ENCODE measurements at regions not wholly inside any gene's neighbourhood (a gene's known extent, or its start where the extent isn't known, plus 50 kb on each side); places are given as distances from the start of the nearest gene placed in this dataset.

DNA sequence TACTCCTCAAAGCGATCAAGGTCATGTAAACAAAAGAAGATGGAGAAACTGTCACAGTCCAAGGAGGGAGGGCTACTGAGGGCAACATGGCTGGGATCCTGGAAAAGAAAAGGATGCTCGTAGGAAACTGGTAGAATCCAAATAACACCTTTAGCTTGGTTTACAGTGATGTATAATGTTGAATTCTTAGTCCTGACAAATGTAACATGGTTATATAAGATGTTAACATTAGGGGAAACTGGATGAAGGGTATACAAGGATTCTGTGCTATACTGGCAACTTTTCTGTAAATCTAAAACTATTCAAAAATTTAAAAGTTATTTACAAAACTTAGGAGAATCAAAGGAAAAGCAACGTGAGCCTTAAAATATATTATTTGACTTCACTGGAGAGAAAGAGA lies 257.0 kb downstream of the TTC32 start:
- Mint-ChIP-seq H3K4me1 (peaks cover 11% of the 10 kb centered on the region), H3K9me3 (peaks cover 12% of the 10 kb centered on the region), H3K27ac (no peak overlapping the region), H3K36me3 (ENCODE audit: low read depth) (peaks cover 12% of the 10 kb centered on the region), H3K4me3 (no peak overlapping the region), H3K27me3 (ENCODE audit: low read depth, poor library complexity) (peaks cover 6% of the 10 kb centered on the region)
- no peak for DNase-seq
- TF ChIP-seq, protein P1, sequence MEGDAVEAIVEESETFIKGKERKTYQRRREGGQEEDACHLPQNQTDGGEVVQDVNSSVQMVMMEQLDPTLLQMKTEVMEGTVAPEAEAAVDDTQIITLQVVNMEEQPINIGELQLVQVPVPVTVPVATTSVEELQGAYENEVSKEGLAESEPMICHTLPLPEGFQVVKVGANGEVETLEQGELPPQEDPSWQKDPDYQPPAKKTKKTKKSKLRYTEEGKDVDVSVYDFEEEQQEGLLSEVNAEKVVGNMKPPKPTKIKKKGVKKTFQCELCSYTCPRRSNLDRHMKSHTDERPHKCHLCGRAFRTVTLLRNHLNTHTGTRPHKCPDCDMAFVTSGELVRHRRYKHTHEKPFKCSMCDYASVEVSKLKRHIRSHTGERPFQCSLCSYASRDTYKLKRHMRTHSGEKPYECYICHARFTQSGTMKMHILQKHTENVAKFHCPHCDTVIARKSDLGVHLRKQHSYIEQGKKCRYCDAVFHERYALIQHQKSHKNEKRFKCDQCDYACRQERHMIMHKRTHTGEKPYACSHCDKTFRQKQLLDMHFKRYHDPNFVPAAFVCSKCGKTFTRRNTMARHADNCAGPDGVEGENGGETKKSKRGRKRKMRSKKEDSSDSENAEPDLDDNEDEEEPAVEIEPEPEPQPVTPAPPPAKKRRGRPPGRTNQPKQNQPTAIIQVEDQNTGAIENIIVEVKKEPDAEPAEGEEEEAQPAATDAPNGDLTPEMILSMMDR (IDR thresholded peaks at IDR 0.05): no peak

DNA sequence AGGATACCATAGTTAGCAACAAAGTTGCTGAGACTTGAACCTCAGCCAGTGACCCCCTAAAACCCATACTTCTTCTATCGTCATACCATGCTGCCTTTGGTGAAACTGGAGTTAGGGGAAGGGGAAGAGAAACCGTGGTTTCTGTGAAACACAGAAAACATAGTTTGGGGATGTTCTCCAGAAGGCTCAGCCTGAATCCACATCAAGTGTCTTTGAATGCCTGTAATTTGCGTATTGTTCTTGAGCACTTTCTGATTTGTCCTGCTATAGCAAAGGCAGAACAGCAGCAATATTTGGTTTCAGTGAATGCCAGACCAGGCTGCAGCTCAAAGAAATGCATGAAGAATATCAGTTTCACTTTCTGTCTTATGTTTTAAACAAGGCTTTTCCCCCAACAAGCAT lies 258.7 kb downstream of the TTC32 start:
- peaks cover 10% of the 10 kb centered on the region for H3K4me1 Mint-ChIP-seq
- no peak for DNase-seq
- H3K9me3 Mint-ChIP-seq: peaks cover 12% of the 10 kb centered on the region
- H3K36me3 Mint-ChIP-seq (ENCODE audit: low read depth): peaks cover 12% of the 10 kb centered on the region
- H3K4me3 Mint-ChIP-seq: no peak overlapping the region
- TF ChIP-seq, protein P1 (IDR thresholded peaks at IDR 0.05): no peak
- no peak overlapping the region for H3K27ac Mint-ChIP-seq
- H3K27me3 Mint-ChIP-seq (ENCODE audit: low read depth, poor library complexity): peaks cover 6% of the 10 kb centered on the region

DNA sequence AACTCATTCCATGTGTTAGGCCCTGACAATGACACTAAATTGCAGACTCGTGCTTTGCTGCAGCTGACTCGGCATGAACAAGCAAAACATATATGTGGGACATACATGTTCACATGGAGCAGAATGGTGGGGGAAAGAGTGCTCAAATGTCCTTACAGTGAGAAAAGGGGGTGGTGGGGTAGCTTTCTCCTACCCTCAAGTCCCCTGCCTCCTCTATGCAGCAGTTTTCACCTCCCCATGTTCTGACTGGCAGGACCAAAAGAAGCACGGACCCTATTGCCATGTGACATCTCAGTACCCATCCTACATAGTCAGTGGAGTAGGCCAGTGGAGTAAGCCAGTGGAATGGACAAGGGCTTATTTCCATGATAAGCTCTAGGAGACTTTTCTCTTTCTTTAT lies 259.3 kb downstream of the TTC32 start:
- H3K4me1 Mint-ChIP-seq: peaks cover 10% of the 10 kb centered on the region
- TF ChIP-seq, protein P1 (IDR thresholded peaks at IDR 0.05): no peak
- peaks cover 12% of the 10 kb centered on the region for H3K36me3 Mint-ChIP-seq (ENCODE audit: low read depth)
- H3K27me3 Mint-ChIP-seq (ENCODE audit: low read depth, poor library complexity): peaks cover 6% of the 10 kb centered on the region
- peaks cover 12% of the 10 kb centered on the region for H3K9me3 Mint-ChIP-seq
- H3K4me3 Mint-ChIP-seq: no peak overlapping the region
- no peak overlapping the region for H3K27ac Mint-ChIP-seq
- no peak for DNase-seq

DNA sequence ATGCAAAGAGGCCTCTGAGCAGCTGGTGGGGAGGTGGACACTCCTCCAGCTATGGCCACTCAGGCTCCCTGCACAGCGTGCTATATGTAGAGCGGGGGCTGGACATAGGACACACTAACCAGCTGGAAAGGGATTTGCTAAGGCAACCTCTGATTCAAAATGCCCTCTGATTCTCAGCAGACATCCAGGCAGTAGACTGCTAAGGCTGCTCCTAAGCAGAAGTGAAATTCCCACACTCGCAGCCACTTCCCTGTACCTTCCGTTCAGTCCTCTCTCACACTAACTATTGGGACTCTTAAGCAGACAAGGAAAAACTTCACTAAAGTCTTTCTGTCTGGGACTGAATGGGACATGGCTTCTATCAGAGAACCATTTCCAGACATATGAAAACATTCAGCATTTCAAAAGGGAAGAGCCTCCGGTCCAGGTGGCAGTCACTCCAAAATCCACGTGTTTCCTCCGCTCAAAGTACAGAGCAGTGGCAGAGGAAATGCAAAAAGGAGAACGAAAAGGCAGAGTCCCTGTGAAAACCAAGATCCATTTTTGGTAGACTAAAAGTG lies 265.8 kb downstream of the TTC32 start:
- no peak overlapping the region for H3K4me3 Mint-ChIP-seq
- peaks cover 7% of the 10 kb centered on the region for H3K4me1 Mint-ChIP-seq
- H3K36me3 Mint-ChIP-seq (ENCODE audit: low read depth): no peaks in the 10 kb centered on the region
- H3K27ac Mint-ChIP-seq: no peak overlapping the region
- no peaks in the 10 kb centered on the region for H3K9me3 Mint-ChIP-seq
- no peak for DNase-seq
- TF ChIP-seq, protein P1 (IDR thresholded peaks at IDR 0.05): no peak
- H3K27me3 Mint-ChIP-seq (ENCODE audit: low read depth, poor library complexity): no peaks in the 10 kb centered on the region

DNA sequence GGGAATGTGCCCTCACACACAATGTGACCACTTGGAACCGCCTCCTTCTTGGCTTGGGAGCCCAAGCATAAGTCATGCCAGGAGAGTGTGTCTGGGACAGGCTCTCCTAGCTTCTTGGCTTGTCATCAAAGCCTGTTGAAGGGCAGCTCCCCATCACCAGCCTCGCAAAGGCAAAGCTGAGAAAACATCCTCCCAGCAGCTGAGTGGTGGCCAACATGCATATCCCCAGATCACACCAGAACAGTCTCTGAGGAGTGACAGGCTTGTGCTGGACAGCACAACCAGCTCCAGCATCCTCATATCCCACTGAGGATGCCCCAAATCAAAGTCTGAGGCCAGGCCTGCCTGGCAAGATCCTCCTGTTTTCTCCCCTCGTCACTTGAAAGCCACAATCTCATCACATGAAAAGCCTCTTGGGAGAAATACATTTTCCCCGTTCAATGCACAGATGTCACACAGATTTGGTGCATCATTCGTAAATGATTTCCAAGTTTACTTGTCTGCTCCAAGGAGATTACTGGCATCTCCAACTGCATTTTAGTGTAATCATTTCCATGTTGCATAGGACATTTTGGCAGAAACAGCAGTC lies 269.3 kb downstream of the TTC32 start:
- Mint-ChIP-seq H3K36me3 (ENCODE audit: low read depth) (peaks cover 11% of the 10 kb centered on the region), H3K27ac (no peak overlapping the region), H3K4me3 (no peak overlapping the region), H3K27me3 (ENCODE audit: low read depth, poor library complexity) (no peaks in the 10 kb centered on the region), H3K9me3 (peaks cover 11% of the 10 kb centered on the region), H3K4me1 (peaks cover 7% of the 10 kb centered on the region)
- TF ChIP-seq, protein P1 (IDR thresholded peaks at IDR 0.05): no peak
- no peak for DNase-seq

DNA sequence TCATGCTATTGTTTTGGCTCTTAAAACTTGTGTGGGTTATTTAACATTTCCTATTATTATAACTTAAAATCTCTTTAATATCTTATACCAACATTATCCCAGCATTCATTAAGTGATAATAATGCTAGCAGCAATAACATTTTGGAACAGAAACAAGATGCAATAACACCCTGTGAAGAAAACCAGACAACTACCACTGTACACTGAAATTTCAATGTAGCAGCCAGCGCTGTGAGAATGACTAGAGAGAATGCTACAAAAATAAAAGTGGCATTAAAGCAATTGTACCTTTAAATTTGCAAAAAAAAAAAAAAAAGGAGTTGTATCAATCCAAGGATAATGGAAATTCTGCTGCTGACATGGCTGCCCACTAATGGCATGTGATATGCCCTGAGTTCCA lies 269.9 kb downstream of the TTC32 start:
- Mint-ChIP-seq H3K9me3 (peaks cover 17% of the 10 kb centered on the region), H3K27ac (no peak overlapping the region), H3K36me3 (ENCODE audit: low read depth) (peaks cover 18% of the 10 kb centered on the region), H3K4me3 (no peak overlapping the region), H3K27me3 (ENCODE audit: low read depth, poor library complexity) (no peaks in the 10 kb centered on the region), H3K4me1 (peaks cover 7% of the 10 kb centered on the region)
- TF ChIP-seq, protein P1 (IDR thresholded peaks at IDR 0.05): no peak
- DNase-seq: no peak
